ENCODE measurements at regions not wholly inside any gene's neighbourhood (a gene's known extent, or its start where the extent isn't known, plus 50 kb on each side); places are given as distances from the start of the nearest gene placed in this dataset.
A peak's percentile ranks its signal among the peaks of the same experiment; 100 is the strongest.

- TF ChIP-seq ARID5B (CRISPR knock-in tag; IDR thresholded peaks at IDR 0.05) (peak; percentile 37; the same call in 1 of the 2 replicates), ZMYM2 (CRISPR knock-in tag; IDR thresholded peaks at IDR 0.05) (no peak), NFIC (IDR thresholded peaks at IDR 0.05; ENCODE audit: low read length) (no peak), ATRX (CRISPR knock-in tag; IDR thresholded peaks at IDR 0.05; ENCODE audit: borderline replicate concordance) (no peak), ZNF687 (CRISPR knock-in tag; IDR thresholded peaks at IDR 0.05) (peak; percentile 88), SMARCC2 (IDR thresholded peaks at IDR 0.05) (no peak), PBX3 (CRISPR knock-in tag; IDR thresholded peaks at IDR 0.05; ENCODE audit: borderline replicate concordance) (no peak), ZNF720 (CRISPR knock-in tag; IDR thresholded peaks at IDR 0.05) (no peak), DPF2 (CRISPR knock-in tag; IDR thresholded peaks at IDR 0.05; ENCODE audit: borderline replicate concordance, low read depth) (no peak), ZSCAN25 (CRISPR knock-in tag; IDR thresholded peaks at IDR 0.05) (no peak), ZNF235 (CRISPR knock-in tag; IDR thresholded peaks at IDR 0.05; ENCODE audit: borderline replicate concordance) (no peak), ZBTB26 (CRISPR knock-in tag; IDR thresholded peaks at IDR 0.05; ENCODE audit: borderline replicate concordance) (peak; percentile 25; the same call in 1 of the 2 replicates), ZKSCAN5 (CRISPR knock-in tag; IDR thresholded peaks at IDR 0.05) (no peak)
These were observed 50.4 kb upstream of the CIBAR2 start (continued) for GRCh38 chr16:85162478-85163277.
